Kidney capillary endothelial cell (primary cell): ENCODE measurements at regions not wholly inside any gene's neighbourhood (a gene's known extent, or its start where the extent isn't known, plus 50 kb on each side); places are given as distances from the start of the nearest gene placed in this dataset.

Experiments used
- DNase-seq: peaks from one replicate; pipeline ENCODE4 v3.0.0-alpha.2; 2018; ENCODE audit warnings: low spot score

GRCh38 chr2:238689871-238690389 is 158.0 kb upstream of the TWIST2 start:
- no peak for DNase-seq

GRCh38 chr2:238690511-238690910 is 157.4 kb upstream of the TWIST2 start:
- DNase-seq = no peak

- DNase-seq = no peak
These were observed 156.0 kb upstream of the TWIST2 start for GRCh38 chr2:238691596-238692491.

DNA sequence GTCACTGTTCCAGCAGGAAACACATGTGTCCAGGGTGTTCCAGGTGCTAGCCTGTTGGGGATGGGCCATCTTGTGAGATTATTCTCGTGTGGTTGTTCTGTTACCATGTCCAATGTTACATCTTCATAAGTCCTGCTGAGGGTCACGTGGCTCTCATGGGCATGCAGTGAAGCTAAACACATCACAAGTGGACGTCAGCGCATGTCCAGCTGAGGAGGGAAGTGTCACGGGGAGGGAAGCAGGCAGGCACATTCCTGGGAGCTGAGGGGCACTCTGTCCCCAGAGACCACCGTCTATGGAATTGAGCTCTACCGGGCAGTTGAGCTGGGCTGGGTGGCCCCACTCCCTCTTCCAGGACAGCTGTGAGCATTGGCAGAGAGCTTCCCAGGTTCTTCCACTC is 155.3 kb upstream of the TWIST2 start:
- DNase-seq = no peak

- no peak for DNase-seq
These were observed 154.4 kb upstream of the TWIST2 start for GRCh38 chr2:238693337-238694093.

- no peak for DNase-seq
These were observed 153.6 kb upstream of the TWIST2 start for GRCh38 chr2:238694136-238694755.

- no peak for DNase-seq
These were observed 153.0 kb upstream of the TWIST2 start for GRCh38 chr2:238694922-238695321.

DNA sequence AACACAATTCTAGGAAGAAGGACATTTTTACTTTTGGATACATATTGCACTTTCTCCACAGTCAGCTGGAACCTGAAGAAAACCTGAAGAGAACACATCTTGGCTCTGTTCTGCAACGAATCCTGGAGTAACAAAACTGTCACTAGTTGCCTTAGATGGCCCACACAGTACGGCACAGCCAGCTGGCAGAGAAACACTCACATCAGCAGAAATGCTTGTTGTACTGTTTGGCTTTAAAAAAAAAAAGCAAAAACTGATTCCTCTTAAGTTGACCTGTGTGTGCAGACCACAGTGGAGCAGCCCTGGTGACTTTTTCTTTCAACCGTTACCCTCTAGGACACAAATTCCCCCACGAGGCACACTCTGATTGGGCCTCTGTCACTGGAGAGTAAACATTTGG is 152.3 kb upstream of the TWIST2 start:
- no peak for DNase-seq

DNA sequence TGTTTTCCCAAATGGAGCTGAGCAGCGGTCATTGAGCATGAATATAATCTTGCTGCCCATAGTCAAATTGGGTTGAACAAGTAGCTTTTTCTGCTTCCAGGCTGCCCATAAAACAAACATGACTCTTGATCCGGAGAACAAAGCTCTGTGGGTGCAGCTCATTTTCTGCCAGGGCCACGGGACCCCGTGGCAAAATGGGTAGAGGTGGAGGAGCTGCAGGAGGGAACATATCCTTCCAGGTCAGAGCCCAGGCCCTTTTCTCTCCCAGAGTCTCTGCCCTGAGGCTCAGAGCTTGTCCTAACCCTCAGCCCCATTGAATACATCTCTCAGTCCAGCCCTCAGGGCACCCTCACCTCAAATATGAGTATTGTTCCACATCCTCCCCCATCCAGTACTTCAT is 151.6 kb upstream of the TWIST2 start:
- no peak for DNase-seq

- no peak for DNase-seq
These were observed 151.1 kb upstream of the TWIST2 start for GRCh38 chr2:238696786-238697185.

GRCh38 chr2:238697193-238698071 is 150.5 kb upstream of the TWIST2 start:
- DNase-seq = no peak

DNA sequence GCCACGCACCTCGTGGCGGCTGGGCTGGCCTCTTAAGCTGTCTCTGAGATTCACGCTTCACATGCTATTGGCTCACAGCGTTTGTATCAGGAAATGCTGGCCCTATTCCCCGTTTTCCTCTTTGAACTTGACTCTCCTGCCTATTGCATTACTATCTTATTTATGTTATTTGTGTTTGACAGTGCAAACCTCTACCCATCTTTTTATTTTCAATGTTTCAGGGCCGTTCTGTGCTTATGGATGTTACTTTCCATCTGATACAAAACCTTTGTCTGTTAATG is 149.9 kb upstream of the TWIST2 start:
- DNase-seq = no peak

DNA sequence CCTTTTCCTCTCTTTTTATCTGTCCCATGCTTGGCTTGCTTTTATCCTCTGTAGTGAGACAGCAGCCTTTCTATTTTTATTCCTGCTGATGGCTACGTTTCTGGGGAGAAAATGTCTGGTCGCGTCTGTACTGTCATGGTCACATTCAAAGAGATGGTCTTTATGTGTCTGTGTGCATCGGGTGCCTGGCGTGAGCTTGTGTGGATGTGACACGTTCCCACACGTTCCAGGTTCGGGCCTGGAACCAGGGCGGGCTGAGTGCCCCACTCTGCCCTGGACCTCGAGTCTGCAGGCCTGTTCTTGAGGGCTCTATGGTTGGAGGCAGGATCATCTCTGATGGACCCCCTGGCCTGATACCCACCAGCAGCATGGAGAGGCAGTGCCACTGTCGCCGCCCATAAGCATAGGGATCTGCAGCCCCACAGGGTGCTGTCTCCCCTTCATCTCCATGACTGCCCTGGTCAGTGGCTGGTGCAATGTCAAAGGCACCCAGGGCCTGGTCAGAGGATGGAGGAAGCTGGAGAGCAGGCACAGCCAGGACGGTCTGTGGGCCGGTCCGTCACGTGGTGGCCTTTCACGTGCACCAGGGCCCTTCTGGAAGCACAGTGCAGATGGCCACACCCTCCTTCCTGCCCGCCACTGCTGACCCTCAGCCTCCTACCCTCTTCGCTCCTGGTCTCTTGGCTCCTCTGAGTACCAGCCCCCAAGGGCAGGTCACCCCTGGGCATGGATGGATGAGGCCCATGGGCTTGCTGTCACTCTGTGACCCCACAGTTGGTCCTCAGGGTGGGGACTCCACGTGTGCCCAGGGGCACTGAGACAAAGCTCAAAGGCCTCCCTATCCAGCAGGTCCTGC is 149.2 kb upstream of the TWIST2 start:
- no peak for DNase-seq

DNA sequence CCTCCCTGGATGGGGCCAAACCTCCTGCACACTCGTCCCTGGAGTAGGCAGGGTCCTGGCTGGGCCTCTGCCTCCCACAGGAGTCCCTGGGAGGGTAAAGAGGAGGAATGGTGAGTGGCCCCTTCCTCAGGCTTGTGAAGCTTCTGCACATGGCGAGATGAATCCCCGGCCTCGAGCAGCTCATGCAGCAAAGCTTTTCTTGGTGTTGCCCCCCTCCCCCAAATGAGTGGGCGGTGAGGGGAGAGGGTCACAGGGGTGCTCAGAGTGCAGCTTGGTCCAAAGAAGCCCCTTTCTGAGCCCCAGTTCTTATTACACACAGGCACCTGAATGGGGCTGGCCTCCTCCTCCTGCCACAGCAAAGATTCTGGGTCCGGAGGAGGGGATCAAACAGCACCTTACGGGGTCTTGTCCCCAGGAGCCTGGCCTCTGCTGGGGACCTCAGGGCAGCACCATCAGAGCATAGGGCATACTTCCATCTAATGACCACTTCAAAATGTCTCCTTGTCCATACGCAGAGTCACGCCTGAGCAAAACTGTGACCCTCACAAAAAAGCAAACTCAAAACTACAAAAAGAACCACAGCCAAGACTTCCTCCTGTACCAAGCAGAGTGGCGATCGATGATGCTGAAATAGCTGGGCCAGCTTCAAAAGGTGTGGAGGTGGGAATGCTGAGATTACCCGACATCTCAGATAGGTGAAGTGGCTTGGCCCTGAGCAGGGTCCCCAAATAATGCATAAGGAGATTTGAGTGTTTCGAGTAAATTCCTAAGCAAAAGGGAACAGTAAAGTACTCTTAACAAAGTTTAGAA is 148.4 kb upstream of the TWIST2 start:
- no peak for DNase-seq

DNA sequence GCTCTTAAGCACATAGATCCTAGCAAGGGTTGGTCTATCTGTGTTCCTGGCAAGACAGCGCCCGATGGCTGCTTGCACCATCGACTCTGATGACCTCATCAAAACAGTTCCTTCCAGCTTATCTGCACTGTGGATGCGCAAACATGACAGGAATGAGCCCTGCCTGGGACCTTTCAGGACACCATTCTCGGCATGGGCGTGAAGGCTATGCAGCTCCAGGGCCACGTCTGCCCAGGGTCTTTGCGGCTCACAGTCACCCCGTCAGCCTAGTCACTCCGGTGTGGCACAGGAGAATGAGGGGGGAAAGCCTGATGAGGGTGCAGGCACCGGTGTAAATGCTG is 147.8 kb upstream of the TWIST2 start:
- no peak for DNase-seq

GRCh38 chr2:238700506-238701340 is 147.2 kb upstream of the TWIST2 start:
- DNase-seq = no peak

DNA sequence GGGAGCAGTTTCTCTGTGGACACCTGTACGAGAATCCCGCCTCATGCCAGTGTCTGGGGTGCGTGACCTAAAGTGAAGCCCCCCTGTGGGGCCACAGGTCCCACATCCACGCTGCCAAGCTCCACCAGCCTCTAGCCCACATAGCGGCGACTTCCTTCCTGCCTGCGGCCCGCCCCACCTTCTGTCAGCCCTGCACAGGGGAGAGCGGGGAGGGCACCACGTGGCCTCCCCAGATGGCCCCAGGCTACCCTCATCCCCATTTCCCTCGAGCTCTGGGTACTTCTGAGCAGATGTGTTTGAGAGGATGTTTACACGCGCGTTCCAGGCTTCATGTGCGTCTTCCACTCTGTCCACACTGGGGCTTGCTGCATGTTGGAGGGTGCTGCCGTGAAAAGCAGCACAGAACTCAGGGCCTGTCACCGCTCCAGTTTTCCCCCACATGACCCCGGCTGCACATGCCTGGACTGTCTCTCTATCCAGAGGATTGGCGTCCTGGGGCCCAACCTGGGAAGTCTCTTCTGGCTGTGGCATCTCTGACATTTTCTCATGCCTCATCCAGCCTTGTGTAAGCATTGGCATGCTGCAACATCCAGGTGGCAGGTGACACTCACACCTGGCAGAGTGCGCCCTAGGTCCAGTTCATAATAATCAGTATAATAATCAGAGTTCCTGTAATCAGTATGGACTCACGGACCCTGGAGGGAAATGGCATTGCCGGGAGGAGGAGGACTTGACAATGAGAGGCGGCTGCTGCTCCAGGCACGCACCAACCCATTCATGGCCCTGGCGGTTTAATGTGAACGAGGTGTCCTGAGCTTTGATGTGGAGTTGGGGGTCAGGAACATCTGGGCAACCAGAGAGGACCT is 146.3 kb upstream of the TWIST2 start:
- no peak for DNase-seq
